ENCODE measurements at regions not wholly inside any gene's neighbourhood (a gene's known extent, or its start where the extent isn't known, plus 50 kb on each side); places are given as distances from the start of the nearest gene placed in this dataset.

DNA sequence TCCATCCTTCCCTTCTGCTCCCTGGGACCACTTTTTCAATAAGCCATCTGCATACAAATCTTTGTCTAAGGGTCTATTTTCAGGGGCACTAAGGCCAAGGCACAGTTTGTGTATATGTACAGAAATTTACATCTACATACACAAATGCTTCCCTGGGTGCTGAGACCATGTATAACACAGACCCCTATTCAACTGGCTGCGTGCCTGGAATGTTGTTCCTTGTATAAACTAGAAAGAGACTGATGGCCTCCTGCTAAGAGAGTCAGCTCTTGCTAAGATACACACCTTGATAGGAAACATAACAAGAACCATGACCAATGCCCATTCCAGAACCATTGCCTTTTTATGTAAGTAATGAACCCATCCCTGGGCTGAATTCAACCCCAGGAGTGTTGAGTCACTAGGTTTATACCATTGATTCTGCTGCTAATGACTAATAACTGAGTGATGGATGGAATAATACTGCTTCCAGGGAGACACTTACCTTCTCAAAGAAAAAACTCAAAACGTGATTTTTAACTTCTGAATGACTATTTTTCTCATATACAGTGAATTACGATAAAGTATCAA, 290.7 kb downstream of the FGFR2 start:
- Histone ChIP-seq H3K27ac (no peak overlapping the region), H3K4me3 (no peak overlapping the region), H3K4me1 (no peaks in the 10 kb centered on the region), H3K27me3 (no peaks in the 10 kb centered on the region), H3K36me3 (no peaks in the 10 kb centered on the region), H3K9me3 (no peaks in the 10 kb centered on the region)
- ATAC-seq = no peak
- no peak for DNase-seq
- no peak for TF ChIP-seq POLR2A (IDR thresholded peaks at IDR 0.05)
- TF ChIP-seq, protein P1, sequence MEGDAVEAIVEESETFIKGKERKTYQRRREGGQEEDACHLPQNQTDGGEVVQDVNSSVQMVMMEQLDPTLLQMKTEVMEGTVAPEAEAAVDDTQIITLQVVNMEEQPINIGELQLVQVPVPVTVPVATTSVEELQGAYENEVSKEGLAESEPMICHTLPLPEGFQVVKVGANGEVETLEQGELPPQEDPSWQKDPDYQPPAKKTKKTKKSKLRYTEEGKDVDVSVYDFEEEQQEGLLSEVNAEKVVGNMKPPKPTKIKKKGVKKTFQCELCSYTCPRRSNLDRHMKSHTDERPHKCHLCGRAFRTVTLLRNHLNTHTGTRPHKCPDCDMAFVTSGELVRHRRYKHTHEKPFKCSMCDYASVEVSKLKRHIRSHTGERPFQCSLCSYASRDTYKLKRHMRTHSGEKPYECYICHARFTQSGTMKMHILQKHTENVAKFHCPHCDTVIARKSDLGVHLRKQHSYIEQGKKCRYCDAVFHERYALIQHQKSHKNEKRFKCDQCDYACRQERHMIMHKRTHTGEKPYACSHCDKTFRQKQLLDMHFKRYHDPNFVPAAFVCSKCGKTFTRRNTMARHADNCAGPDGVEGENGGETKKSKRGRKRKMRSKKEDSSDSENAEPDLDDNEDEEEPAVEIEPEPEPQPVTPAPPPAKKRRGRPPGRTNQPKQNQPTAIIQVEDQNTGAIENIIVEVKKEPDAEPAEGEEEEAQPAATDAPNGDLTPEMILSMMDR (IDR thresholded peaks at IDR 0.05 in 4 of 5, conservative IDR thresholded peaks at IDR 0.05 in 1 of 5) = no peak
- intact Hi-C loops (cut with DNase I; ENCODE audit: low total_unique reads) = no loop called here
- in situ Hi-C loops (cut with MboI; ENCODE audit: low sequenced_read_pairs in 4 of 4) = no loop called here

DNA sequence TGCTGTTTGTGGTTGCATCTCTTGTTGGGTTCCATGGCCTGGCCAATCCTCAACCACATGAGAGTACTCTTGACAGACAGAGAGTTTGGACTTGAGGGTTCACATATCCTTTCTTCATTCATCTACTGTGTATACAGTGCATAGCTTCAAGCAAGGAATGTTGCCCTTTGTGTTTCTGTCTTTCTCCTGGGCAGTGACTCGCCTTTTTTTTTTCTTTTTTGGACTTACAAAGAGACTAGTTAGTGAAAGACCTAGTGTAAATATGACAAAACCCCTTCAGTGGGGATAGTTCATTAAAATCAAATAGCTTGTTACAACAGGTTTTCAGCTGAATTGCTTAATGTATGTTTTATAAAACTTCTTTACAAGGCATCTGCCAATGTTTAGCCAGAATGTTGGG, 290.2 kb downstream of the FGFR2 start:
- no peak overlapping the region for H3K27ac ChIP-seq
- ATAC-seq = no peak
- TF ChIP-seq, protein P1 (IDR thresholded peaks at IDR 0.05 in 4 of 5, conservative IDR thresholded peaks at IDR 0.05 in 1 of 5) = no peak
- TF ChIP-seq POLR2A (IDR thresholded peaks at IDR 0.05) = no peak
- intact Hi-C loops (cut with DNase I; ENCODE audit: low total_unique reads) (no loop called here), in situ Hi-C loops (cut with MboI; ENCODE audit: low sequenced_read_pairs in 4 of 4) (no loop called here)
- no peak for DNase-seq
- H3K4me3 ChIP-seq = no peak overlapping the region
- H3K27me3 ChIP-seq = no peaks in the 10 kb centered on the region
- H3K4me1 ChIP-seq = no peaks in the 10 kb centered on the region
- H3K9me3 ChIP-seq = no peaks in the 10 kb centered on the region
- H3K36me3 ChIP-seq = no peaks in the 10 kb centered on the region

DNA sequence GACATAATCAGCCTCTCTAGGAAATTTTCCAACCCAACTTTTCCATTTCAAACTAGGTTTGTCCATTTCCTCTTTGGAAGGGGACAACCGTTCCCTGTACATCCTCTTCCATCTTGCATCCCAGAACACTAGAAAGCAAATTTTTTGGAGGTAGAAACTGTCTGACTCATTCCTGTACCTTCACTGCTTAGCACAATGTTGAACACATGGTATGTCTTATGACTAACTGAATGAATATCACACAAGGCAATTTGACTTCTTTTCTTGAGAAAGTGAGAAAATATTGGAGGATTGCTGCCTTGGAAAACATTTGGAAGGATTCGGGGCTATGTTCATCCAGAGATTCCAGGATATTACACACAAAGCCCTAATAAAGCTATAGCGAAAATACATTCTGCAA, 289.1 kb downstream of the FGFR2 start:
- in situ Hi-C loops (cut with MboI; ENCODE audit: low sequenced_read_pairs in 4 of 4) (no loop called here), intact Hi-C loops (cut with DNase I; ENCODE audit: low total_unique reads) (no loop called here)
- no peaks in the 10 kb centered on the region for H3K4me1 ChIP-seq
- DNase-seq (no peak), ATAC-seq (no peak)
- H3K4me3 ChIP-seq = no peak overlapping the region
- H3K9me3 ChIP-seq = no peaks in the 10 kb centered on the region
- H3K36me3 ChIP-seq = no peaks in the 10 kb centered on the region
- no peaks in the 10 kb centered on the region for H3K27me3 ChIP-seq
- TF ChIP-seq, protein P1 (IDR thresholded peaks at IDR 0.05 in 4 of 5, conservative IDR thresholded peaks at IDR 0.05 in 1 of 5) = no peak
- TF ChIP-seq POLR2A (IDR thresholded peaks at IDR 0.05) = no peak
- H3K27ac ChIP-seq = no peak overlapping the region

DNA sequence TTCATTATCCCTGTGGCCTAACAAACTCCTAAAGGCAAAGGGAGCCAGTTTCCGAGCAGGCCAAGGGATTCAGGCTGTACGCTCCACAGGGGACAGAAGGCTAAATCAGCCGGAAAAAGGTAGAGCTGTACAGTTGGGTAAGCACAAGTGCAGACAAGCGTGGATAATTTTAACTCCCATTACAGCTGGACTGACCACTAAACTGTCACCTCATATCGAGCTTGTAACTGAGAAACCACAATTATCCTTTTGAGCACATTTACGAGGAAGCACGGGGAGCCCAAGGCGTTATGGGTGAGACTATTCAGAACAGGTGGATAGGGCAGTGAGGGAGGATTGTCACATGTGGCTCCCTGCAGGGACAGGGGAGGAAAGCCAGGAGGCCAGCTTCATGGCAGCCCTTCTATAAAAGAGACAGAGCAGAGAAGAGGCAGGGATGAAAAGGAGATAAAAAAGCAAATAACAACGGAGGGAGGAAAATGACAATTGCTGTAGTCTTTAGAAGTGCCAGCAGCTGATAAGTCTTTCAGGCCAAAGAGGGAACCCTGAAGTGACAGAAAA, 288.0 kb downstream of the FGFR2 start:
- in situ Hi-C loops (cut with MboI; ENCODE audit: low sequenced_read_pairs in 4 of 4) (no loop called here), intact Hi-C loops (cut with DNase I; ENCODE audit: low total_unique reads) (no loop called here)
- TF ChIP-seq, protein P1 (IDR thresholded peaks at IDR 0.05 in 4 of 5, conservative IDR thresholded peaks at IDR 0.05 in 1 of 5) = no peak
- TF ChIP-seq POLR2A (IDR thresholded peaks at IDR 0.05) = no peak
- no peak overlapping the region for H3K4me3 ChIP-seq
- H3K9me3 ChIP-seq = no peaks in the 10 kb centered on the region
- H3K27me3 ChIP-seq = no peaks in the 10 kb centered on the region
- DNase-seq (no peak), ATAC-seq (no peak)
- no peak overlapping the region for H3K27ac ChIP-seq
- H3K4me1 ChIP-seq = no peaks in the 10 kb centered on the region
- no peaks in the 10 kb centered on the region for H3K36me3 ChIP-seq

Data from gastrocnemius medialis (tissue), 4 donors.